ENCODE measurements at regions not wholly inside any gene's neighbourhood (a gene's known extent, or its start where the extent isn't known, plus 50 kb on each side); places are given as distances from the start of the nearest gene placed in this dataset.

DNA sequence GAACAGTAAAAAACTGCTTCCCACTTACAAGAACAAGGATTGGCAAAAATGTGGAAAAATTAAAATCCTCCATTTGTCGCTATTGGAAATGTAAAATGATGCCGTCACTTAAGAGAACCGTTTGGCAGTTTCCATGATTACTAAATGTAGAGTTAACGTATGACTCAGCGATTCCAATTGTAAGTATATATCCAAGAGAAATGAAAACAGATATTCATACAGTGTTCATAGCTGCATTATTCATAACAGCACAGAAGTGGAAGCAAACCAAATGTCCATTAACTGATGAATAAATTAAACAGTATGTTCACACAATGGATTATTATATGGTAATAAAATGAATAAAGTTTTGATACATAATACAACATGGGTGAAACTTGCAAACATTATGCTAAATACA lies 971.0 kb downstream of the AMY1C start:
- Histone ChIP-seq H3K27me3 (ENCODE audit: insufficient read depth, poor library complexity, severe bottlenecking) (no peaks in the 10 kb centered on the region), H3K27ac (replicated peaks) (no peak overlapping the region), H3K4me3 (replicated peaks; ENCODE audit: insufficient read depth, low read length) (no peak overlapping the region)
- no peak for DNase-seq (ENCODE audit: low read depth in 1 of 2, low spot score in 1 of 2)
- TF ChIP-seq POLR2AphosphoS5 (IDR thresholded peaks at IDR 0.05; ENCODE audit: low read depth) (no peak), CTCF (IDR thresholded peaks at IDR 0.05; ENCODE audit: insufficient read depth, low read length) (no peak), GABPA (IDR thresholded peaks at IDR 0.05; ENCODE audit: low read depth) (no peak), REST (IDR thresholded peaks at IDR 0.05; ENCODE audit: insufficient replicate concordance, low read depth) (no peak), SPI1 (IDR thresholded peaks at IDR 0.05; ENCODE audit: borderline replicate concordance, low read depth) (no peak)

DNA sequence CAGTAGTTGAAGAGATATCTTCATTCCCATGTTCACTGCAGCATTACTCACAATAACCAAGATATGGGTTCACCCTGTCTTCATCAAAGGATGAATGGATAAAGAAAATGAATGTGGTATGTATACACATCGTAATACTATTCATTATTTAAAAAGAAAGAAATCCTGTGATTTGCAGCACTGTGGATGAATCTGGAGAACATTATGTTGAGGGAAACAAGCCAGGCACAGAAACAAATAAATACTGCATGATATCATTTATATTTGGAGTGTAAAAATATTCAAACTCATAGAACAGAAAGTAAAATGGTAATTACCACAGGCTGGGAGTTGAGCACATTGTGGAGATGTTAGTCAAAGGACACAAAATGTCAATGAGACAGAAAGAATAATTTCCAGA lies 977.2 kb downstream of the AMY1C start:
- DNase-seq (ENCODE audit: low read depth in 1 of 2, low spot score in 1 of 2), result no peak
- no peaks in the 10 kb centered on the region for H3K27me3 ChIP-seq (ENCODE audit: insufficient read depth, poor library complexity, severe bottlenecking)
- H3K4me3 ChIP-seq (replicated peaks; ENCODE audit: insufficient read depth, low read length), result no peak overlapping the region
- TF ChIP-seq REST (IDR thresholded peaks at IDR 0.05; ENCODE audit: insufficient replicate concordance, low read depth) (no peak), CTCF (IDR thresholded peaks at IDR 0.05; ENCODE audit: insufficient read depth, low read length) (no peak), POLR2AphosphoS5 (IDR thresholded peaks at IDR 0.05; ENCODE audit: low read depth) (no peak), SPI1 (IDR thresholded peaks at IDR 0.05; ENCODE audit: borderline replicate concordance, low read depth) (no peak), GABPA (IDR thresholded peaks at IDR 0.05; ENCODE audit: low read depth) (no peak)
- no peak overlapping the region for H3K27ac ChIP-seq (replicated peaks)

DNA sequence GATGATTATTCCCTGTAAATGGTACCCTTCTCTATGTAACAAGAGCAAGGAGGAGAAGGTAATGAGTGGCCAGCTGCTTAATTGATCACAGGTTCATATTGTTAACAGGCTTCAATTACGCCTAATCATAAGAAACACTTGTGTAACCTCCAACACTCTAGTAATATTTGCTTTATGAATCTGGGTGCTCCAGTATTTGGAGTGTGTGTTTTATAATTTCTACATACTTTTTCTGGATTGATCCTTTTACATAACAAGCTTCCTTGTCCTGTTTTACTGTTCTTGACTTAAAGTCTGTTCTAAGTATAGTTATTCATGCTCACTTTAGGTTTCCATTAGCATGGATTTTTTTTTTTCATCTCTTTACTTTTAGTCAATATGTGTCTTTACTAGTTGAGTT lies 984.2 kb downstream of the AMY1C start:
- DNase-seq (ENCODE audit: low read depth in 1 of 2, low spot score in 1 of 2), result no peak
- no peak overlapping the region for H3K4me3 ChIP-seq (replicated peaks; ENCODE audit: insufficient read depth, low read length)
- H3K27me3 ChIP-seq (ENCODE audit: insufficient read depth, poor library complexity, severe bottlenecking), result no peaks in the 10 kb centered on the region
- no peak for TF ChIP-seq SPI1 (IDR thresholded peaks at IDR 0.05; ENCODE audit: borderline replicate concordance, low read depth)
- TF ChIP-seq REST (IDR thresholded peaks at IDR 0.05; ENCODE audit: insufficient replicate concordance, low read depth), result no peak
- TF ChIP-seq POLR2AphosphoS5 (IDR thresholded peaks at IDR 0.05; ENCODE audit: low read depth), result no peak
- no peak for TF ChIP-seq CTCF (IDR thresholded peaks at IDR 0.05; ENCODE audit: insufficient read depth, low read length)
- TF ChIP-seq GABPA (IDR thresholded peaks at IDR 0.05; ENCODE audit: low read depth), result no peak
- H3K27ac ChIP-seq (replicated peaks), result no peak overlapping the region
